ENCODE measurements at regions not wholly inside any gene's neighbourhood (a gene's known extent, or its start where the extent isn't known, plus 50 kb on each side); places are given as distances from the start of the nearest gene placed in this dataset.
A peak's percentile ranks its signal among the peaks of the same experiment; 100 is the strongest.

DNA sequence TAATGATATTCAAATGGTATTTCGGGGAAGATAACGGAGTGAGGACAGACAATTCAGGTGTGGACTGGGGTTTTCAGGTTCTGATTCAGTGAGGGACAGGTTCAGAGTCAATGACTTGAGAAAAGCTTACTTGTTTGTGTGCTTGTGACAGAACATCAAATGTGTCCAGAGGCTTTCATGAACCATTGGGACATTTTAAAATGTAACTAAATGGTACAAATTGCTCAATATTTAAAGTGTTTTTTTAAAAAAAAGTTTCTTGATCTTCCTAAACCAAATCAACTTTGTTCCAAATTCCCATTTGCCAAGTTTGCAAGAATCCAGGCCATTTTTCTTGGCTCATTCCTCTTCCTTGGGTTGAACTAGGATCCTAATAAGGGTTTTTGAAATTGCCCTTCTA is 59.4 kb upstream of the BZW1 start:
- DNase-seq (ENCODE audit: low spot score): no peak

GRCh38 chr2:200752835-200753234 is 58.9 kb upstream of the BZW1 start:
- DNase-seq (ENCODE audit: low spot score): no peak

GRCh38 chr2:200756618-200757321 is 54.9 kb upstream of the BZW1 start:
- DNase-seq (ENCODE audit: low spot score): peak; percentile 50

DNA sequence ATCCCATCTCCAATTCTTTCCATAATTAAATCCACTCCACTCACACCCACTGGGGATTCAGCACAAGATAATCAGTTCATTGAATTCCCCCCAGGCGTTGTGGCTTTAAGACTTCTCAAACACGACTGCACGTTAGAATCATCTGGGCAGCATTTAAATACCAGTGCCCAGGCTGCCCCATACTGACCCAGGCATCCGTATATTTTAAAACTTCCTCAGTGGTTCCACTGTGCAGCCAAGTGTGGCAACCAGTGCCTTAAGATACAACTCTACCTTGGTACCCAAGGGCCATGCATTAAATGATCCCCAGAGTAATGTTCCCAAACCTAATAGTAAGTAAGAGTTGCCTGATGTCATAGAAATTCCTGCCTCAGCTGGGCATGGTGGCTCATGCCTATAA is 54.3 kb upstream of the BZW1 start:
- no peak for DNase-seq (ENCODE audit: low spot score)

DNA sequence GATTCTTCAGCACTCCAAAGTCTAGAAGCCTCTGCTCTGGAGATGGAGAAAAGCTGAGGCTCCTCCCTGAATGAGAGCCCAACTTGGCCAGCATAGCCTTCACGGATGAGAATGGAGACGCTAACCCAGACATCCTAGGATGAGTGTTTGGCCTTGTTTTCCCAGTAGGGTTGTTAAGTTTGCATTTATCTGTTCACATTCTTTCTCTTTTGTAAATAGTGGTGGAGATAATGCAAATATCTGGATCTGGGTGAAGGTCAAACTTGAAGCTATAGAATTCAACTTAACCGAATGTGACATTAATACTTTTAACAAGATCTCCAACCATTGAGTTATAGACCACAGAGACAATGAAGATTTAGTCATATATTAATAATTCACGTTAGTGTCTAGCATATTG is 53.4 kb upstream of the BZW1 start:
- no peak for DNase-seq (ENCODE audit: low spot score)

DNA sequence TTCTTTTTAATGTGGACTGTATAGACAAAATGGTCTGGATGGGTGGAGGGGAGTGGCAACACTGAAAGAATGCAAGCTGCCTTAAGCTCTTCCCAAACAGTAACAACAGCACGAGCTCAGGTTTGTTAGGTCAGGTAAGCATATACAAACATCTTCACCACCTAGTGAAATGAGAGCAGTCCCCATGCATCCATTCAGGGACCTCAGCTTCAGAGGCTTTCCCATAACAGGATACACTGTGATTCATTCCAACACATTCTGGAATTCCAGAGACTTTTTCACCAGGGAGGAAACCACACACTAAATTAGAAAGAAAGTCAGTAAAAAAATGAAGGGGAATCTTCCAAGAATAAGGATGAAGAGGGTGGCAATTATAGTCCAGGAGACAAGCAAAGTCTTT is 50.4 kb upstream of the BZW1 start:
- DNase-seq (ENCODE audit: low spot score): no peak

All from umbilical cord (tissue), 1 donor.